Thyroid gland (tissue), 4 donors: ENCODE measurements at regions not wholly inside any gene's neighbourhood (a gene's known extent, or its start where the extent isn't known, plus 50 kb on each side); places are given as distances from the start of the nearest gene placed in this dataset.
"Not testable (repeated sequence)": the region's sequence is repeated elsewhere in the genome, so short reads cannot be mapped to it uniquely, and the experiment has no call there.

Experiments
- DNase-seq, 2 donors: peaks; one replicate each; pipeline ENCODE4 v3.0.0-alpha.2; 2019
- H3K27ac ChIP-seq, 3 donors: fragments of 200-600 bp; sonication (generic); 1 replicate in 2 of 3; 2 replicates in 1 of 3; pipeline ENCODE4 v1.5.1; 2016 to 2019; ENCODE audit warnings: mild to moderate bottlenecking in 1 of 3, moderate library complexity in 1 of 3
- H3K27me3 ChIP-seq: fragments of 200-600 bp; sonication (generic); one replicate; pipeline ENCODE4 v1.5.1; 2019
- H3K36me3 ChIP-seq, 2 donors: fragments of 200-600 bp; sonication (generic); one replicate each; pipeline ENCODE4 v1.5.1; 2016 to 2019
- H3K4me1 ChIP-seq, 2 donors: fragments of 200-600 bp; sonication (generic); one replicate each; pipeline ENCODE4 v1.5.1; 2017 to 2019
- H3K4me3 ChIP-seq, 3 donors: fragments of 200-600 bp; sonication (generic); replicated peaks in 1 of 3; 1 replicate in 2 of 3; 2 replicates in 1 of 3; pipeline ENCODE4 v1.5.1; 2016; ENCODE audit warnings: mild to moderate bottlenecking in 1 of 3
- H3K9me3 ChIP-seq: fragments of 200-600 bp; sonication (generic); one replicate; pipeline ENCODE4 v1.5.1; 2017
- CTCF ChIP-seq, 6 experiments: fragments of 200-600 bp in 3 of 6; fragments of 450-650 bp in 3 of 6; sonication (generic) in 3 of 6; IDR thresholded peaks; one replicate each; pipeline ENCODE4 v1.5.1; 2016 to 2019; ENCODE audit warnings: antibody characterized with exemption in 6 of 6, mild to moderate bottlenecking in 2 of 6, inconsistent platforms in 1 of 6, moderate library complexity in 1 of 6
- POLR2A ChIP-seq, 2 donors: fragments of 450-650 bp; IDR thresholded peaks; one replicate each; pipeline ENCODE4 v1.6.1; 2017; ENCODE audit warnings: antibody characterized with exemption in 2 of 2, mild to moderate bottlenecking in 2 of 2, moderate library complexity in 1 of 2
- WGBS, 2 donors: methylation state at CpG; one replicate each; pipeline ENCODE4 v1.1.5; 2017; 5-methylcytosine and 5-hydroxymethylcytosine counted together
- intact Hi-C: fragments of 100-400 bp; cut with DNase I; formaldehyde crosslinking; loops from one replicate; pipeline ENCODE4 v1.15.1; 2023

GRCh38 chr11:25625094-25625493, 706.8 kb upstream of the ANO3 start:
- Histone ChIP-seq H3K27ac (no peak overlapping the region), H3K4me3 (no peak overlapping the region), H3K27me3 (no peaks in the 10 kb centered on the region), H3K9me3 (no peaks in the 10 kb centered on the region), H3K4me1 (no peaks in the 10 kb centered on the region), H3K36me3 (no peaks in the 10 kb centered on the region)
- DNase-seq = no peak
- TF ChIP-seq POLR2A (IDR thresholded peaks at IDR 0.05) (no peak), CTCF (IDR thresholded peaks at IDR 0.05) (no peak)
- intact Hi-C loops = no loop called here
- 89 to 90% methylated on average over 3 of the region's 3 CpGs for WGBS, 2 donors

- Histone ChIP-seq H3K9me3 (no peaks in the 10 kb centered on the region), H3K4me1 (no peaks in the 10 kb centered on the region), H3K27me3 (no peaks in the 10 kb centered on the region), H3K4me3 (no peak overlapping the region), H3K36me3 (no peaks in the 10 kb centered on the region), H3K27ac (no peak overlapping the region)
- WGBS, 2 donors = 88% methylated on average over 5 of the region's 5 CpGs
- intact Hi-C loops = no loop called here
- DNase-seq = no peak
- no peak for TF ChIP-seq CTCF (IDR thresholded peaks at IDR 0.05)
- TF ChIP-seq POLR2A (IDR thresholded peaks at IDR 0.05) = no peak
These were observed 703.9 kb upstream of the ANO3 start for GRCh38 chr11:25628030-25628429.

- DNase-seq = no peak
- Histone ChIP-seq H3K27ac (no peak overlapping the region), H3K27me3 (no peaks in the 10 kb centered on the region), H3K9me3 (no peaks in the 10 kb centered on the region), H3K36me3 (no peaks in the 10 kb centered on the region), H3K4me3 (no peak overlapping the region), H3K4me1 (no peaks in the 10 kb centered on the region)
- intact Hi-C loops = no loop called here
- WGBS, 2 donors = 83 to 94% methylated on average over 1 of the region's 1 CpG
- no peak for TF ChIP-seq CTCF (IDR thresholded peaks at IDR 0.05)
- TF ChIP-seq POLR2A (IDR thresholded peaks at IDR 0.05) = no peak
These were observed 698.7 kb upstream of the ANO3 start for GRCh38 chr11:25633230-25633629.

GRCh38 chr11:25649220-25649619, 682.7 kb upstream of the ANO3 start:
- 97% methylated on average over 12 of the region's 12 CpGs for WGBS, 2 donors
- H3K36me3 ChIP-seq, H3K9me3 ChIP-seq, DNase-seq, H3K4me3 ChIP-seq, H3K27me3 ChIP-seq, intact Hi-C loops, H3K4me1 ChIP-seq, H3K27ac ChIP-seq: not testable (repeated sequence)

- Histone ChIP-seq H3K4me1 (no peaks in the 10 kb centered on the region), H3K27ac (no peak overlapping the region), H3K36me3 (no peaks in the 10 kb centered on the region), H3K4me3 (no peak overlapping the region), H3K9me3 (no peaks in the 10 kb centered on the region), H3K27me3 (no peaks in the 10 kb centered on the region)
- TF ChIP-seq POLR2A (IDR thresholded peaks at IDR 0.05) = no peak
- TF ChIP-seq CTCF (IDR thresholded peaks at IDR 0.05) = no peak
- intact Hi-C loops = no loop called here
- no peak for DNase-seq
- 93 to 95% methylated on average over 12 of the region's 12 CpGs for WGBS, 2 donors
These were observed 681.6 kb upstream of the ANO3 start for GRCh38 chr11:25650319-25650718.

- no peak for DNase-seq
- peak overlapping the region in 1 of 3 donors; percentile 32 for H3K27ac ChIP-seq
- intact Hi-C loops = no loop called here
- no peaks in the 10 kb centered on the region for H3K36me3 ChIP-seq
- WGBS, 2 donors = 54 to 60% methylated on average over 2 of the region's 2 CpGs
- TF ChIP-seq POLR2A (IDR thresholded peaks at IDR 0.05) = no peak
- H3K27me3 ChIP-seq = no peaks in the 10 kb centered on the region
- peaks cover 0 to 6% of the 10 kb centered on the region in 2 donors for H3K4me1 ChIP-seq
- H3K9me3 ChIP-seq = no peaks in the 10 kb centered on the region
- no peak overlapping the region for H3K4me3 ChIP-seq
These were observed 676.3 kb upstream of the ANO3 start for GRCh38 chr11:25655636-25656035.
